GM23338 (cell line): ENCODE measurements at regions not wholly inside any gene's neighbourhood (a gene's known extent, or its start where the extent isn't known, plus 50 kb on each side); places are given as distances from the start of the nearest gene placed in this dataset.

Source experiments
- TF ChIP-seq, protein P1 (sequence below), 2 experiments: fragments of 200-600 bp in 1 of 2; sonication (generic) in 1 of 2; conservative IDR thresholded peaks; 2 replicates each; pipeline versions ENCODE4 v1.5.1 to v1.6.1; 2016 to 2017; ENCODE audit warnings: antibody characterized with exemption in 2 of 2, low read depth in 2 of 2, mild to moderate bottlenecking in 2 of 2, moderate library complexity in 1 of 2
- TF ChIP-seq, protein P2 (sequence below): fragments of 250-450 bp; sonication (Bioruptor Pico); IDR thresholded peaks from 2 replicates; pipeline ENCODE4 v1.5.0; 2020; ENCODE audit warnings: mild to moderate bottlenecking, moderate library complexity

DNA sequence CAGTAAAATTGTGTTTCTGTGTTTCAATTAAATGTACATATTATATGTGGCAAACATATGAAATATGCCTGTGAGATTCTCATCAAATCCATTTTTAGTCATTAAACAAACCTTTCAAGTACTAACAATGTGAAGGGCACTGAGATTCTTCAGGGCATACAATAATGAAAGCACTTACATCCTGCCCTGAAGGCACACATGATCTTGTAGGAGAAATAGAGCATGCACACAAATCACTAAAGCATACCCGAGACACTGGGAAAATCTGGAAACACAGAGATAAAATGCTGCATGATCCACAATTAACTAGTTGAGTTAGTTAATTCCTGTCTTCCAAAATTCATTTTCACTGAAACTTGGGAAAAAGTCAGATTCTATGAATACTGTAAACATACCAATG lies 810.5 kb upstream of the NECTIN3 start:
- TF ChIP-seq, protein P1, sequence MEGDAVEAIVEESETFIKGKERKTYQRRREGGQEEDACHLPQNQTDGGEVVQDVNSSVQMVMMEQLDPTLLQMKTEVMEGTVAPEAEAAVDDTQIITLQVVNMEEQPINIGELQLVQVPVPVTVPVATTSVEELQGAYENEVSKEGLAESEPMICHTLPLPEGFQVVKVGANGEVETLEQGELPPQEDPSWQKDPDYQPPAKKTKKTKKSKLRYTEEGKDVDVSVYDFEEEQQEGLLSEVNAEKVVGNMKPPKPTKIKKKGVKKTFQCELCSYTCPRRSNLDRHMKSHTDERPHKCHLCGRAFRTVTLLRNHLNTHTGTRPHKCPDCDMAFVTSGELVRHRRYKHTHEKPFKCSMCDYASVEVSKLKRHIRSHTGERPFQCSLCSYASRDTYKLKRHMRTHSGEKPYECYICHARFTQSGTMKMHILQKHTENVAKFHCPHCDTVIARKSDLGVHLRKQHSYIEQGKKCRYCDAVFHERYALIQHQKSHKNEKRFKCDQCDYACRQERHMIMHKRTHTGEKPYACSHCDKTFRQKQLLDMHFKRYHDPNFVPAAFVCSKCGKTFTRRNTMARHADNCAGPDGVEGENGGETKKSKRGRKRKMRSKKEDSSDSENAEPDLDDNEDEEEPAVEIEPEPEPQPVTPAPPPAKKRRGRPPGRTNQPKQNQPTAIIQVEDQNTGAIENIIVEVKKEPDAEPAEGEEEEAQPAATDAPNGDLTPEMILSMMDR (conservative IDR thresholded peaks at IDR 0.05; ENCODE audit: low read depth in 2 of 2) = no peak
- TF ChIP-seq, protein P2, sequence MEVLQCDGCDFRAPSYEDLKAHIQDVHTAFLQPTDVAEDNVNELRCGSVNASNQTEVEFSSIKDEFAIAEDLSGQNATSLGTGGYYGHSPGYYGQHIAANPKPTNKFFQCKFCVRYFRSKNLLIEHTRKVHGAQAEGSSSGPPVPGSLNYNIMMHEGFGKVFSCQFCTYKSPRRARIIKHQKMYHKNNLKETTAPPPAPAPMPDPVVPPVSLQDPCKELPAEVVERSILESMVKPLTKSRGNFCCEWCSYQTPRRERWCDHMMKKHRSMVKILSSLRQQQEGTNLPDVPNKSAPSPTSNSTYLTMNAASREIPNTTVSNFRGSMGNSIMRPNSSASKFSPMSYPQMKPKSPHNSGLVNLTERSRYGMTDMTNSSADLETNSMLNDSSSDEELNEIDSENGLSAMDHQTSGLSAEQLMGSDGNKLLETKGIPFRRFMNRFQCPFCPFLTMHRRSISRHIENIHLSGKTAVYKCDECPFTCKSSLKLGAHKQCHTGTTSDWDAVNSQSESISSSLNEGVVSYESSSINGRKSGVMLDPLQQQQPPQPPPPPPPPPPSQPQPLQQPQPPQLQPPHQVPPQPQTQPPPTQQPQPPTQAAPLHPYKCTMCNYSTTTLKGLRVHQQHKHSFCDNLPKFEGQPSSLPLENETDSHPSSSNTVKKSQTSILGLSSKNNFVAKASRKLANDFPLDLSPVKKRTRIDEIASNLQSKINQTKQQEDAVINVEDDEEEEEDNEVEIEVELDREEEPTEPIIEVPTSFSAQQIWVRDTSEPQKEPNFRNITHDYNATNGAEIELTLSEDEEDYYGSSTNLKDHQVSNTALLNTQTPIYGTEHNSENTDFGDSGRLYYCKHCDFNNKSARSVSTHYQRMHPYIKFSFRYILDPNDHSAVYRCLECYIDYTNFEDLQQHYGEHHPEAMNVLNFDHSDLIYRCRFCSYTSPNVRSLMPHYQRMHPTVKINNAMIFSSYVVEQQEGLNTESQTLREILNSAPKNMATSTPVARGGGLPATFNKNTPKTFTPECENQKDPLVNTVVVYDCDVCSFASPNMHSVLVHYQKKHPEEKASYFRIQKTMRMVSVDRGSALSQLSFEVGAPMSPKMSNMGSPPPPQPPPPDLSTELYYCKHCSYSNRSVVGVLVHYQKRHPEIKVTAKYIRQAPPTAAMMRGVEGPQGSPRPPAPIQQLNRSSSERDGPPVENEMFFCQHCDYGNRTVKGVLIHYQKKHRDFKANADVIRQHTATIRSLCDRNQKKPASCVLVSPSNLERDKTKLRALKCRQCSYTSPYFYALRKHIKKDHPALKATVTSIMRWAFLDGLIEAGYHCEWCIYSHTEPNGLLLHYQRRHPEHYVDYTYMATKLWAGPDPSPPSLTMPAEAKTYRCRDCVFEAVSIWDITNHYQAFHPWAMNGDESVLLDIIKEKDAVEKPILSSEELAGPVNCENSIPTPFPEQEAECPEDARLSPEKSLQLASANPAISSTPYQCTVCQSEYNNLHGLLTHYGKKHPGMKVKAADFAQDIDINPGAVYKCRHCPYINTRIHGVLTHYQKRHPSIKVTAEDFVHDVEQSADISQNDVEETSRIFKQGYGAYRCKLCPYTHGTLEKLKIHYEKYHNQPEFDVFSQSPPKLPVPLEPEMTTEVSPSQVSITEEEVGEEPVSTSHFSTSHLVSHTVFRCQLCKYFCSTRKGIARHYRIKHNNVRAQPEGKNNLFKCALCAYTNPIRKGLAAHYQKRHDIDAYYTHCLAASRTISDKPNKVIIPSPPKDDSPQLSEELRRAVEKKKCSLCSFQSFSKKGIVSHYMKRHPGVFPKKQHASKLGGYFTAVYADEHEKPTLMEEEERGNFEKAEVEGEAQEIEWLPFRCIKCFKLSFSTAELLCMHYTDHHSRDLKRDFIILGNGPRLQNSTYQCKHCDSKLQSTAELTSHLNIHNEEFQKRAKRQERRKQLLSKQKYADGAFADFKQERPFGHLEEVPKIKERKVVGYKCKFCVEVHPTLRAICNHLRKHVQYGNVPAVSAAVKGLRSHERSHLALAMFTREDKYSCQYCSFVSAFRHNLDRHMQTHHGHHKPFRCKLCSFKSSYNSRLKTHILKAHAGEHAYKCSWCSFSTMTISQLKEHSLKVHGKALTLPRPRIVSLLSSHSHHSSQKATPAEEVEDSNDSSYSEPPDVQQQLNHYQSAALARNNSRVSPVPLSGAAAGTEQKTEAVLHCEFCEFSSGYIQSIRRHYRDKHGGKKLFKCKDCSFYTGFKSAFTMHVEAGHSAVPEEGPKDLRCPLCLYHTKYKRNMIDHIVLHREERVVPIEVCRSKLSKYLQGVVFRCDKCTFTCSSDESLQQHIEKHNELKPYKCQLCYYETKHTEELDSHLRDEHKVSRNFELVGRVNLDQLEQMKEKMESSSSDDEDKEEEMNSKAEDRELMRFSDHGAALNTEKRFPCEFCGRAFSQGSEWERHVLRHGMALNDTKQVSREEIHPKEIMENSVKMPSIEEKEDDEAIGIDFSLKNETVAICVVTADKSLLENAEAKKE (CRISPR knock-in tag) = no peak
